ENCODE measurements at regions not wholly inside any gene's neighbourhood (a gene's known extent, or its start where the extent isn't known, plus 50 kb on each side); places are given as distances from the start of the nearest gene placed in this dataset.

- H3K56ac ChIP-seq (replicated peaks; ENCODE audit: insufficient read length, low read depth, low read length) = no peak overlapping the region
- H2AK5ac ChIP-seq (ENCODE audit: low read depth, low read length) = no peak overlapping the region
- H3K4me3 ChIP-seq (ENCODE audit: extremely low read depth in 1 of 4, insufficient read depth in 2 of 4, low read depth in 3 of 4, low read length in 4 of 4) = no peak overlapping the region
- no peaks in the 10 kb centered on the region for H3K36me3 ChIP-seq (ENCODE audit: control insufficient read depth in 2 of 4, insufficient read depth in 4 of 4, low read length in 3 of 4)
- H3K79me1 ChIP-seq (ENCODE audit: low read depth, low read length) = no peaks in the 10 kb centered on the region
- ChIA-PET POLR2A (ENCODE audit: partially characterized antibody) (no interaction called here), CTCF (ENCODE audit: partially characterized antibody) (interaction anchor here (1.0 kb wide), 1 partner anchor 421 kb away, joined by 3 read pairs; no protein-coding TSS in a partner anchor)
- 85% methylated on average over 4 of the region's 4 CpGs; no CpG with 5 or more reads in 1 of the 2 experiments for WGBS, 2 experiments (ENCODE audit: extremely low coverage in 1 of 2, insufficient coverage in 1 of 2, insufficient read length in 1 of 2, insufficient replicate concordance in 2 of 2, low coverage in 1 of 2, low lambda C conversion rate in 2 of 2, missing lambda C conversion rate in 1 of 2)
- no peaks in the 10 kb centered on the region for H4K20me1 ChIP-seq (replicated peaks in 1 of 2; ENCODE audit: control insufficient read depth in 1 of 2, insufficient read depth in 2 of 2, low read length in 2 of 2)
- no peak overlapping the region for H2BK20ac ChIP-seq (ENCODE audit: low read length)
- H2BK5ac ChIP-seq (ENCODE audit: low read depth, low read length) = no peak overlapping the region
- H2AFZ ChIP-seq (ENCODE audit: low read length) = no peak overlapping the region
- H3K23me2 ChIP-seq (ENCODE audit: low read depth, low read length) = no peaks in the 10 kb centered on the region
- H2BK120ac ChIP-seq (replicated peaks; ENCODE audit: low read depth, low read length) = no peak overlapping the region
- H4K5ac ChIP-seq (ENCODE audit: insufficient read length, low read depth, low read length) = no peak overlapping the region
- H3K27ac ChIP-seq (ENCODE audit: low read depth, low read length) = no peak overlapping the region
- H4K91ac ChIP-seq (replicated peaks; ENCODE audit: insufficient read length, low read length) = no peak overlapping the region
- DNase-seq (ENCODE audit: low read depth in 1 of 2, low spot score in 2 of 2) (no peak), FAIRE-seq (no peak)
- no peak overlapping the region for H2BK15ac ChIP-seq (ENCODE audit: low read length)
- H2BK12ac ChIP-seq (ENCODE audit: low read depth, low read length) = no peak overlapping the region
- no peaks in the 10 kb centered on the region for H3K79me2 ChIP-seq (ENCODE audit: control insufficient read depth in 1 of 2, insufficient read depth in 2 of 2, low read length in 2 of 2)
- H3K18ac ChIP-seq (ENCODE audit: extremely low read depth, low read length) = no peak overlapping the region
- no peaks in the 10 kb centered on the region for H3K9me3 ChIP-seq (ENCODE audit: insufficient read depth in 2 of 2, low read depth in 1 of 2, low read length in 1 of 2)
- no peak overlapping the region for H4K8ac ChIP-seq (ENCODE audit: extremely low read depth, insufficient read depth, low read length)
- H3K14ac ChIP-seq (ENCODE audit: insufficient read length) = no peak overlapping the region
- H3K23ac ChIP-seq (ENCODE audit: insufficient read length) = no peak overlapping the region
- no peak overlapping the region for H3K4me2 ChIP-seq (ENCODE audit: insufficient read depth in 1 of 2, low read depth in 2 of 2, low read length in 2 of 2)
- no peak overlapping the region for H3K9ac ChIP-seq (replicated peaks in 1 of 4; ENCODE audit: extremely low read depth in 1 of 4, low read depth in 3 of 4, low read length in 3 of 4)
- H3K27me3 ChIP-seq (replicated peaks in 1 of 4; ENCODE audit: control insufficient read depth in 3 of 4, extremely low read depth in 1 of 4, insufficient read depth in 3 of 4, low read length in 3 of 4) = peaks cover 0 to 1% (median 0%) of the 10 kb centered on the region in 4 experiments; a peak in 1 of 7 replicates
- H3K4me1 ChIP-seq (replicated peaks in 1 of 4; ENCODE audit: control insufficient read depth in 3 of 4, insufficient read depth in 4 of 4, low read length in 3 of 4) = no peaks in the 10 kb centered on the region; a peak in 1 of 7 replicates
- no peak overlapping the region for H3K4ac ChIP-seq (replicated peaks; ENCODE audit: insufficient read length, low read depth, low read length)
- no peak for TF ChIP-seq GTF2F1 (IDR thresholded peaks at IDR 0.05; ENCODE audit: borderline replicate concordance, low read depth, low read length)
- TF ChIP-seq HDAC6 (IDR thresholded peaks at IDR 0.05; ENCODE audit: low read depth, low read length) = no peak
- no peak for TF ChIP-seq POU5F1 (IDR thresholded peaks at IDR 0.05; ENCODE audit: low read depth, low read length)
- no peak for TF ChIP-seq CBX8 (IDR thresholded peaks at IDR 0.05; ENCODE audit: borderline replicate concordance, low read depth, low read length)
- no peak for TF ChIP-seq SP4 (IDR thresholded peaks at IDR 0.05; ENCODE audit: low read length)
- no peak for TF ChIP-seq SP1 (IDR thresholded peaks at IDR 0.05; ENCODE audit: low read depth, low read length)
- no peak for TF ChIP-seq YY1 (IDR thresholded peaks at IDR 0.05; ENCODE audit: low read depth, low read length)
- no peak for TF ChIP-seq E2F6 (IDR thresholded peaks at IDR 0.05)
- no peak for TF ChIP-seq SP2 (IDR thresholded peaks at IDR 0.05; ENCODE audit: low read length)
- TF ChIP-seq ZNF274 (IDR thresholded peaks at IDR 0.05; ENCODE audit: borderline replicate concordance, extremely low read depth, low read length) = no peak
- TF ChIP-seq EP300 (IDR thresholded peaks at IDR 0.05; ENCODE audit: borderline replicate concordance in 1 of 2, low read depth in 2 of 2, low read length in 2 of 2) = no peak
- no peak for TF ChIP-seq TEAD4 (IDR thresholded peaks at IDR 0.05; ENCODE audit: low read depth, low read length)
- no peak for TF ChIP-seq RAD21 (IDR thresholded peaks at IDR 0.05 in 1 of 2, conservative IDR thresholded peaks at IDR 0.05 in 1 of 2; ENCODE audit: low read depth in 2 of 2, low read length in 2 of 2)
- no peak for TF ChIP-seq CREB1 (IDR thresholded peaks at IDR 0.05)
These were observed 122.7 kb downstream of the FASLG start for GRCh38 chr1:172781513-172782140.

Measured in H1 (cell line).